HG03521 (cell line): ENCODE measurements at regions not wholly inside any gene's neighbourhood (a gene's known extent, or its start where the extent isn't known, plus 50 kb on each side); places are given as distances from the start of the nearest gene placed in this dataset.
"Not testable (repeated sequence)": the region's sequence is repeated elsewhere in the genome, so short reads cannot be mapped to it uniquely, and the experiment has no call there.

ENCODE experiments used
- ATAC-seq: cut with Tn5 transposase; IDR thresholded peaks from one replicate; pipeline ENCODE4 v1.9.1; 2021; ENCODE audit warnings: mild to moderate bottlenecking, moderate library complexity; ENCODE audit not compliant: unreplicated experiment

- not testable (repeated sequence) for ATAC-seq
Measured at GRCh38 chr3:75579981-75580782, 83.9 kb upstream of the FRG2C start.

DNA sequence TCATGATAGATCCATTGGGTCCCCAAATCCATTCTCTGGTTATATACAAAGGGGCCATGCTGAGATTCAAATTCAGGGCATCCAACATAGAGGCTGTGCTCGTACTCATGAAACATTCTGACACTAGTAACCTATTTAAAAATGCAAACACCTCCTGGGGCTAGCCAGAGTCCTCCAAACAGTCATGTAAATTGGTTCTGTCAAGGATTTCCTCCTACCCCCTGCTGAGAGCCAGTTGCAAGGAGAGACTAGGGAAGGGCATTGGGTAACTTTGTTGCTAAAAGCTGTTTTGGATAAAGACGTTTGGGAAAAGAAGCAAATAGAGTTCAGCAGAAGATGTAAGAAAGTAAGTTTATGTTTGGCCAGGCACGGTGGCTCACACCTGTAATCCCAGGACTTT is 81.6 kb upstream of the FRG2C start:
- ATAC-seq, result not testable (repeated sequence)

DNA sequence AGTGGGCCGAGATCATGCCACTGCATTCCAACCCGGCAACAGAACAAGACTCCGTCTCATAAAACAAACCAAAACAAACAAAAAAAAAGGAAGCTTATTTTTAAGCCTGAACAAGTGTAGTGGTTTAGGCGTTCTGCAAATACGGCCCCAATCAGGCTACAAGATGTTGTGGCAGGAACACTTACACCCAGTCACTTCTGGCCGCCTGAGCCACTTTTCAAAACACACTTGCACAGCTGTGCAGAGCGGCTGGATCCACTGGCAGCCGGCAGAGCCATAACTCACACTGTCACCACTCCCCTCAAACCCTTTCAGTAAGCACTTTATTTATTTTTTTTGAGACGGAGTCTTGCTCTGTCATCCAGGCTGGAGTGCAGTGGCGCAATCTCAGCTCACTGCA is 81.0 kb upstream of the FRG2C start:
- not testable (repeated sequence) for ATAC-seq

GRCh38 chr3:75587695-75588094 is 76.4 kb upstream of the FRG2C start:
- not testable (repeated sequence) for ATAC-seq

DNA sequence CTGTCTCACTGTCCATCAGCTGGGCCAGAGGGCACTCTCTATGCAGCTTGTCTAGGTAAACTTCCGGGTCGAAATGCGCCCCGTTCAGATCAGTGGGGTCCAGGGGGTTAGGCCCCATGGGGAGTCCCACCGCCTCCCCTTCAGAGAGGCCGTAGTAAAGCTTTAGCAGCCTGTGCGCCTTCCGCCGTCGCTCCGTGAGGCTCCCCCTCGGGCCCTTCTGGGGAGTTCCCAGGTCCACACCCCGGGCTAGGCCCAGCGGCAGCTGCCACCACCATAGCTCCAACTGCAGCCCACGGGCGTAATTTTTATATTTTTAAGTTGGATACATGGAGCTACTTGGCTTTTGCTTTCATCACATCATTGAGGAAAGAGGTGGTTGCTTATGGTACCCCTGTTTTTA is 73.7 kb upstream of the FRG2C start:
- ATAC-seq, result not testable (repeated sequence)

GRCh38 chr3:75604286-75604934 is 59.7 kb upstream of the FRG2C start:
- not testable (repeated sequence) for ATAC-seq

DNA sequence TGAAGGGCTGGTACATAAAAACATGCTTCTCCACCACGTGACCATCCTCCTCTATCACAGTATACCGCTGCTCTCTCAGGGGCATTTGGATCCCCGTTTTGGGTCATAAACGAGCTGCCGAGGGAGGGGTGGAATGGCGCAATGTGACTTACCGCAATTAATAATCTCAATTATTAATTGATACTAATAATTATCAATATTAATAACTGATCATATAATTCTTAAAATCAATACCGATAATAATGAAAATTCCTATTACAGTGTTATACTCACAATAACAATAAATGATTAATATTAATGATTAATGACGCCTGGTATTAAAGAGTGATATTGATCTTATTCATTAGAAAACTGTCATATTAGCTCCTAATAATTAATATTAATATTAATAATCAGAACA is 56.1 kb upstream of the FRG2C start:
- not testable (repeated sequence) for ATAC-seq

DNA sequence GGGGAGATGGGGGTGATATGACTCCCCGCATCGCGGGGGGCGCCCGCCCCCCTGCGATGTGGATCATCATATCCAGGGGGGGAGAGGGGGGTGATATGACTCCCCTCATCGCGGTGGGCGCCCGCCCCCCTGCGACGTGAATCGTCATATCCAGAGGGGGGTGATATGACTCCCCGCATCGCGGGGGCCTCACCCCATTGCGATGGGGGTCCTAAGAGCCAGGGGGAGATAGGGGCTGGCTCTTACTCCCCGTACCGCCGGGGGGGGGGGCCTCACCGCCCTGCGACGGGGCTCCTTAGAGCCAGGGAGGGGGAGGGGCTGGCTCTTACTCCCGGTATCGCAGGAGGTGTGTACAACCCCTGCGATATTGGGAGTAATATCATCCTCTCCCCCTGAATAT is 54.5 kb upstream of the FRG2C start:
- not testable (repeated sequence) for ATAC-seq

- no peak for ATAC-seq
Measured at GRCh38 chr3:75610773-75611172, 53.4 kb upstream of the FRG2C start.

DNA sequence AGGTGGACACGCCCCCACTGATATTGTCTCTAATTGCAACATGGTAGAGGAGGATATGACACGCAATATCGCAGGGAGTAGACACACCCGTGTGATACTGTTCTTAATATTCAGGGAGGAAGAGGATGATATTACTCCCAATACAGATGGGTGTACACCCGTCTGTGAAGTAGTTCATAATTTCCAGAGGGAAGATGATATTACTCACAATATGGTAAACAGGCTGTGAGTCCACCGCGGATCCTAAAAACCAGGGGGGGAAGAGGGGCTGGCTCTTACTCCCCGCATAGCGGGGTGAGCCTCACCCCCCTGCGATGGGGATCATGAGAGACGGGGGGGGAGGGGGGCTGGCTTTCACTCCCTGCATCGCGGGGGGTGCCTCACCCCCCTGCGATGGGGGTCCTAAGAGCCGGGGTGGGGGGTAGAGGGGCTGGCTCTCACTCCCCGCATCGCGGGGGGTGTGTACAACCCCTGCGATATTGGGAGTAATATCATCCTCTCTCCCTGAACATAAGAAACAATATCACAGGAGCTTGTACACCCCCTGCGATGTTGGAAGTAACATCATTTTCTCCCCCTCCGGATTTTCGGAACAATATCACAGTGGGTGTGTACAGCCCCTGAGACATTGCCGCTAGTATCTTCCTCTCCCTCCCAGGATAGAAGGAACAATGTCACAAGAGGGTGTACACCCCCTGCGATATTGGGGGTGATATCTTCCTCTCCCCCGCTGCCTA is 52.2 kb upstream of the FRG2C start:
- ATAC-seq, result not testable (repeated sequence)
